GM12878 (cell line): ENCODE measurements at regions not wholly inside any gene's neighbourhood (a gene's known extent, or its start where the extent isn't known, plus 50 kb on each side); places are given as distances from the start of the nearest gene placed in this dataset.

Experiments used
- EZH2 ChIP-seq: IDR thresholded peaks from 2 replicates; pipeline ENCODE4 v1.6.1; 2012; ENCODE audit warnings: low read depth, mild to moderate bottlenecking, control low read depth, inconsistent platforms, low read length, borderline replicate concordance; ENCODE audit not compliant: control insufficient read depth
- JUND ChIP-seq: IDR thresholded peaks from 2 replicates; pipeline ENCODE4 v1.6.1; 2012; ENCODE audit warnings: low read depth, mild to moderate bottlenecking, low read length, improper control_type of control experiment, moderate library complexity
- KAT2A ChIP-seq: conservative IDR thresholded peaks from 2 replicates; pipeline ENCODE4 v1.6.1; 2011; ENCODE audit warnings: low read depth, low read length; ENCODE audit not compliant: control insufficient read depth
- POLR2A ChIP-seq: IDR thresholded peaks from 2 replicates; pipeline ENCODE4 v1.6.1; 2011; ENCODE audit warnings: low read depth, mild to moderate bottlenecking, low read length
- RAD21 ChIP-seq: IDR thresholded peaks from 2 replicates; pipeline ENCODE4 v1.6.1; 2011; ENCODE audit warnings: mild to moderate bottlenecking, low read depth, low read length, moderate library complexity; ENCODE audit not compliant: insufficient read depth
- TF ChIP-seq, protein P1 (sequence below): fragments of 450-650 bp; formaldehyde crosslinking; IDR thresholded peaks from 2 replicates; pipeline ENCODE4 v1.4.0; 2020; ENCODE audit warnings: mild to moderate bottlenecking, moderate library complexity
- TF ChIP-seq, protein P2 (sequence below): IDR thresholded peaks from 2 replicates; pipeline ENCODE4 v1.6.1; 2012; ENCODE audit warnings: mild to moderate bottlenecking, low read depth, low read length

DNA sequence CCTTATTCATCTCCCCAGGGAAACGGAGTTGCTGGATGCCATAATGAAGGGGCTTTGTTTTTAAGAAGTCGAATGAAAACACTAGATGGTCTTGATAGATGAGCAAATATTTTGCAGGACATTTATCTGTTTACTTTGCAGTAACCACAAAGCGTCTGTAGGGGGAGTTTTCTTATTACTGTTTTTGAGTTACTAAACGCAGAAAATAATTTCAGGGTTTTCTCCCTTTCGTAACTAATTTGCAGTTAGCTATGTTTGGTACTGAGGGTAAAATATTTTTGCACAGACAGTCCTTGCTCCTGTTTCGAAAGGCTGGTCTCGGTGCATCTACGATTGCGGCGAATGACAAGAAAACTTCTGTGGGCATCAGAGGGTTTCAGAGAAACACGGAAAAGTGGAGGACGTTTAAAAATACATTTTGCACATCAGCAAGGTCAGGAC lies 505.6 kb upstream of the MKI67 start:
- TF ChIP-seq, protein P1, sequence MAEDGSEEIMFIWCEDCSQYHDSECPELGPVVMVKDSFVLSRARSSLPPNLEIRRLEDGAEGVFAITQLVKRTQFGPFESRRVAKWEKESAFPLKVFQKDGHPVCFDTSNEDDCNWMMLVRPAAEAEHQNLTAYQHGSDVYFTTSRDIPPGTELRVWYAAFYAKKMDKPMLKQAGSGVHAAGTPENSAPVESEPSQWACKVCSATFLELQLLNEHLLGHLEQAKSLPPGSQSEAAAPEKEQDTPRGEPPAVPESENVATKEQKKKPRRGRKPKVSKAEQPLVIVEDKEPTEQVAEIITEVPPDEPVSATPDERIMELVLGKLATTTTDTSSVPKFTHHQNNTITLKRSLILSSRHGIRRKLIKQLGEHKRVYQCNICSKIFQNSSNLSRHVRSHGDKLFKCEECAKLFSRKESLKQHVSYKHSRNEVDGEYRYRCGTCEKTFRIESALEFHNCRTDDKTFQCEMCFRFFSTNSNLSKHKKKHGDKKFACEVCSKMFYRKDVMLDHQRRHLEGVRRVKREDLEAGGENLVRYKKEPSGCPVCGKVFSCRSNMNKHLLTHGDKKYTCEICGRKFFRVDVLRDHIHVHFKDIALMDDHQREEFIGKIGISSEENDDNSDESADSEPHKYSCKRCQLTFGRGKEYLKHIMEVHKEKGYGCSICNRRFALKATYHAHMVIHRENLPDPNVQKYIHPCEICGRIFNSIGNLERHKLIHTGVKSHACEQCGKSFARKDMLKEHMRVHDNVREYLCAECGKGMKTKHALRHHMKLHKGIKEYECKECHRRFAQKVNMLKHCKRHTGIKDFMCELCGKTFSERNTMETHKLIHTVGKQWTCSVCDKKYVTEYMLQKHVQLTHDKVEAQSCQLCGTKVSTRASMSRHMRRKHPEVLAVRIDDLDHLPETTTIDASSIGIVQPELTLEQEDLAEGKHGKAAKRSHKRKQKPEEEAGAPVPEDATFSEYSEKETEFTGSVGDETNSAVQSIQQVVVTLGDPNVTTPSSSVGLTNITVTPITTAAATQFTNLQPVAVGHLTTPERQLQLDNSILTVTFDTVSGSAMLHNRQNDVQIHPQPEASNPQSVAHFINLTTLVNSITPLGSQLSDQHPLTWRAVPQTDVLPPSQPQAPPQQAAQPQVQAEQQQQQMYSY (CRISPR knock-in tag) = no peak
- peak; percentile 19; the same call in 1 of the 2 replicates for TF ChIP-seq RAD21
- TF ChIP-seq, protein P2, sequence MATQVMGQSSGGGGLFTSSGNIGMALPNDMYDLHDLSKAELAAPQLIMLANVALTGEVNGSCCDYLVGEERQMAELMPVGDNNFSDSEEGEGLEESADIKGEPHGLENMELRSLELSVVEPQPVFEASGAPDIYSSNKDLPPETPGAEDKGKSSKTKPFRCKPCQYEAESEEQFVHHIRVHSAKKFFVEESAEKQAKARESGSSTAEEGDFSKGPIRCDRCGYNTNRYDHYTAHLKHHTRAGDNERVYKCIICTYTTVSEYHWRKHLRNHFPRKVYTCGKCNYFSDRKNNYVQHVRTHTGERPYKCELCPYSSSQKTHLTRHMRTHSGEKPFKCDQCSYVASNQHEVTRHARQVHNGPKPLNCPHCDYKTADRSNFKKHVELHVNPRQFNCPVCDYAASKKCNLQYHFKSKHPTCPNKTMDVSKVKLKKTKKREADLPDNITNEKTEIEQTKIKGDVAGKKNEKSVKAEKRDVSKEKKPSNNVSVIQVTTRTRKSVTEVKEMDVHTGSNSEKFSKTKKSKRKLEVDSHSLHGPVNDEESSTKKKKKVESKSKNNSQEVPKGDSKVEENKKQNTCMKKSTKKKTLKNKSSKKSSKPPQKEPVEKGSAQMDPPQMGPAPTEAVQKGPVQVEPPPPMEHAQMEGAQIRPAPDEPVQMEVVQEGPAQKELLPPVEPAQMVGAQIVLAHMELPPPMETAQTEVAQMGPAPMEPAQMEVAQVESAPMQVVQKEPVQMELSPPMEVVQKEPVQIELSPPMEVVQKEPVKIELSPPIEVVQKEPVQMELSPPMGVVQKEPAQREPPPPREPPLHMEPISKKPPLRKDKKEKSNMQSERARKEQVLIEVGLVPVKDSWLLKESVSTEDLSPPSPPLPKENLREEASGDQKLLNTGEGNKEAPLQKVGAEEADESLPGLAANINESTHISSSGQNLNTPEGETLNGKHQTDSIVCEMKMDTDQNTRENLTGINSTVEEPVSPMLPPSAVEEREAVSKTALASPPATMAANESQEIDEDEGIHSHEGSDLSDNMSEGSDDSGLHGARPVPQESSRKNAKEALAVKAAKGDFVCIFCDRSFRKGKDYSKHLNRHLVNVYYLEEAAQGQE = no peak
- no peak for TF ChIP-seq POLR2A
- TF ChIP-seq JUND = no peak
- TF ChIP-seq KAT2A = no peak
- no peak for TF ChIP-seq EZH2
